GM21717 (cell line): ENCODE measurements at regions not wholly inside any gene's neighbourhood (a gene's known extent, or its start where the extent isn't known, plus 50 kb on each side); places are given as distances from the start of the nearest gene placed in this dataset.

Experiments used
- ATAC-seq: cut with Tn5 transposase; IDR thresholded peaks from one replicate; pipeline ENCODE4 v1.9.1; 2021; ENCODE audit warnings: mild to moderate bottlenecking, moderate library complexity; ENCODE audit not compliant: unreplicated experiment

DNA sequence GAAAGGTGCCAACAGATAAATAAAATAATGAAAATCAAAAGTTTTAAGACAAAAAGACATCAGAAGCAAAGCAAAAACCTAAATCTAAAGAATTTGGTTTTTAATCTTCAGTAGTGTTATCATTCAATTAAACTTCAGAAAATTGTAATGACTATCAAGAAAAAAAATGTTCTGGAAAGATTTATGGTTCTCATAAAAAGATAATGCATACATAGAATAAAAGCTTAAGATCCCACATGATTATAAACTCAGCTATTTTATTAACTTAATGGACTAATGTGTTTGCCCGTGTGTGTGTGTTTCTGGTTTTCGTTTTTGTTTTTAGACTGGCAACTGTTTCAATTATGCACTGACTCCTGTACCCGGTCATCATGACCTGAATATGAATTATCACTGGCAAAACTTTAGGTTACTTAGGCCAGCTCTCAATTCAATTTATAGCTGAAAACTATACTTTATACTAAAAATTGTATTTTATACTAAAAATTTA, 217.5 kb upstream of the DKK2 start:
- ATAC-seq: no peak

- ATAC-seq: no peak
Observed at GRCh38 chr4:107253090-107253489, 217.0 kb upstream of the DKK2 start.

GRCh38 chr4:107252571-107252970, 216.5 kb upstream of the DKK2 start:
- no peak for ATAC-seq

DNA sequence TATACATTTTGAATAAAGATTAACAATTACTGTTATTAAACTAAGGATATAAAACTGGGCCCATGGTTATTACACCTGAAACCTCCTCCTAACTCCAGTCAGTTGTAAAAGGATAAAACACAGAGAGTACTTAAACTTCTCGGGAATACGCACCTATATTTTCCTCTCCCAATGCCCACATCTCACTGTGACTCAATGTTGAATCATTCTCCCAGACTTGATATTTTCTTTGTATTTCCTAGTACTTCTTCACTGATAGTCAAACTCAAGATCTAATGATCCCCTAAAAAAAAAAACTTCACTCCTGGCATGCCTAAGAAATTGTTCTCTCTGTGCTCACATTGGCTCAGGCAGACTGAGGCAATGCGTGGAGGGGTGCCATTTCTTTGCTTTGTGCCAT, 212.5 kb upstream of the DKK2 start:
- no peak for ATAC-seq

- no peak for ATAC-seq
Observed at GRCh38 chr4:107247738-107248137, 211.6 kb upstream of the DKK2 start.

DNA sequence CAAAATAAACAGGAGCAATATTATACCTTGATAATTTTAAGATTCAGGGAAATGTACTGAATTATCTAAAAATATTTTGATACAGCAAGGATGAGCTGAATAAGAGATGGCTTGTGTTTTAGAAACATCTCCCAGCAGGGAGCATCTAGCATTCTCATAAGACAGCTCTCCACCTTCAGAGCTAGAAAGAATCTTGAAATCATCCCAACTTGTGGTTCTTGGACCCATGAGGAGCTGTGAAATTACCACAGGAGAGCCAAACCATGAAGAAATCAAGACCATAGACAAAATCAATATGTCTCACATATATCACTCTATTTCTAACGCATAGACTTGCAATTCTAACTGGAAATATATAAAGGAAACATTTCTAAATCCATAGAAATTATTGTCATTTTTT, 210.6 kb upstream of the DKK2 start:
- ATAC-seq: no peak

- ATAC-seq: no peak
Observed at GRCh38 chr4:107243141-107243781, 207.1 kb upstream of the DKK2 start.

- ATAC-seq: no peak
Observed at GRCh38 chr4:107220976-107221375, 184.9 kb upstream of the DKK2 start.

DNA sequence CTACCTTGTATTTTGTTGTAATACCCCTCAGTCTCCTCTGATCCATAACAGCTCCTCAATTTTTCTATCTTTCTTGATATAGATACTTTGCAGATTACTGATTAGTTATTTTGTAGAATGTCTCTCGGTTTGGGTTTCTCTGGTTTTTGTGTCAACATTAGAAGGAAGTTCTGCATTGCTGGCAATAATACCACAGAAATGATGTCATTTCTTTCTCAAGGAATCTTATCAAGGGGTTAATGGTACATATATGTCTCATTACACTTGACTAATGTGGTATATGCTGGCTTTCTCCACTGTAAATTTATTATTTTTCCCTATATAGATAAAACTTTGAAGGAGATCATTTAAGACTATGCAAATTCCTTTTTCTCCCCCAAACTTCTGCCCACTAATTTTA, 183.6 kb upstream of the DKK2 start:
- ATAC-seq: no peak

- ATAC-seq: no peak
Observed at GRCh38 chr4:107216379-107216778, 180.3 kb upstream of the DKK2 start.

DNA sequence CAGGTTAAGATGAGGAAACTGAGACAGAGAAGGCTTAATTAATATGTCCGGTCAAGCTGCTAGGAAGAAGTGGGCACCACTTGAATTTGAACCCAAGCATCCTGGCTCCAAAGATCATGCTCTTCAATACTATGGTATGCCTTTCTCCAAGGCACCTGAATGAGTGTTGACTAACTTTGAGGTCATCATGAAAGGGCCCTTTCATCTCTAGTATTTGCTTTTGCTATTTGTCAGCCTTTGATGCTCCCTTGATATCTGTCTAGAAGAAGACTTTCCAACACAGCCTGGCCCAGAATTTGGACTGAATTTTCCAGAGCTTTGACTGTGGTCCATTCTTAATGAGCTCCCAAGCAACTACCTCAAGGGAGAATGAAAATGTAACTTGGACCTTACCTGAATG, 179.1 kb upstream of the DKK2 start:
- ATAC-seq: no peak

GRCh38 chr4:107213880-107214279, 177.8 kb upstream of the DKK2 start:
- ATAC-seq: no peak

DNA sequence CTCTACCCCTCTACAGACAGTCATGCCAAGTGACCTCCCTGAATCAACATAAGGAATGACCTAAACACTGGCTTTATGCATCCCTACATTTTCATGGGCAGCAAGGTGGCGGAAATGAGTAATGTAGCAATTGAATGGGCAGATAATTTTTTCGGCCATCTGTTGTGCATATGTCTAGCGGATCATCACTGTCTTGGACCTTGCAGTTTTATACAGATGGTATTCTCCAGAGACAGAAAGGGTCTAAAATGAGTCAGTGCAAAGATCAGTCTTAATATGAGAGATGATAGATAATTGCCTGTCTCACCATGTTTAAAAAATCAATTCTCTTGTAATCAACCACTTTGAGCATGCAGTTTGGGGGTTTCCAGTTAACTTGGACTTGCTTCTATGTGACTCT, 177.3 kb upstream of the DKK2 start:
- no peak for ATAC-seq

DNA sequence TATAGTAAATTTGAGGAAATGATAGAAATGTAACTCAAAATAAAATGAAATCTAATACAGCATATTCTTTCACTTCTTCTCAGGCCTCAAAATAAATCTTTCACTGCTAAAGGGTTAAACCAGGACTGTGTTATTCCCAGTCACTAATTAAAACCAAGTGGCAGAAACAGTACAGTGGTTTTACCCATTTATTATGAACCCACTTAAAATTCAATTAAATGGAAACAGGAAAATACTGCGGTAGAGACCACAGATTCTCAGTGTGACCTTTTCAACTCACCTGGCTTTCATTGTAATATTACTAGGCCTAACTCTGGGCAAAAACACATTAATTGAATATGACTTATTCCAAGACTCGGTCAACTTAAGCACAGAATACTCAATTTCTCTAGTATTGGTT, 176.5 kb upstream of the DKK2 start:
- no peak for ATAC-seq

GRCh38 chr4:107210450-107211239, 174.5 kb upstream of the DKK2 start:
- no peak for ATAC-seq

DNA sequence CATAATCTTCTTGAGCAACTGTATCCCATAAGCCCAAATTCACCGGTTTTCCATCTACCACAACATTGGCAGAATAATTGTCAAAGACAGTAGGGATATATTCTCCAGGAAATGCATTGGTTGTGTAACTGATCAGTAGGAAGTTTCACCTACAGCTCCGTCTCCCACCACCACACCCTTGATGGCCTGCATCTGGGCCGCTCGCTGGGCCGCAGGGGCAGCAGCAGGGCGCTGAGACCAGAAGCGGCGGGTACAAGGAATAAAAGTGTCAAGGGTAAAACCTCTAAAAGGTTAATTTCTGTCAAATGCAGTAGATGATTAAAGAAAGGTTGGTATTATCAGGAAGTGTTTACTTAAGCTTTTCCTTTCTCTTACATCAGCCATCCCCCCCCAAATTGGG, 167.6 kb upstream of the DKK2 start:
- ATAC-seq: no peak

DNA sequence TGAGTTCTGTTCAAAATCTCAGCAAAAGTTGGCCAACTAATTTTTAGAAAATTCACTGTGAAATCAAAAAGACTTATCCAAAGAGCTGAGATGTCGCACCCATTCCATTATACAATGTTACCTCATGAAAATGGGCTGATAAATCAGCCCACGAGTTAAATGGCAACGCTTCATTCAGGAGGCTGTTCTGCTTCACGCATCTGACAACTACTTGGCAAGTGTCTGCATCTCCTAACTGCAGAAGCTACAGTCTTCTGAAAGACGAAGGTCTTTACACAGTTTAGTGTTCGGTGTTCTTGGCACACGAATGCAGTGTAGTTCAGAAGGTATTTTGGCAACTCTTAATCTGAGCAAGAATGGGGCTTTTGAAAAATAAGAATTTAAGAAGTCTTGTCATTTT, 166.6 kb upstream of the DKK2 start:
- no peak for ATAC-seq

GRCh38 chr4:107197121-107197520, 161.0 kb upstream of the DKK2 start:
- no peak for ATAC-seq

DNA sequence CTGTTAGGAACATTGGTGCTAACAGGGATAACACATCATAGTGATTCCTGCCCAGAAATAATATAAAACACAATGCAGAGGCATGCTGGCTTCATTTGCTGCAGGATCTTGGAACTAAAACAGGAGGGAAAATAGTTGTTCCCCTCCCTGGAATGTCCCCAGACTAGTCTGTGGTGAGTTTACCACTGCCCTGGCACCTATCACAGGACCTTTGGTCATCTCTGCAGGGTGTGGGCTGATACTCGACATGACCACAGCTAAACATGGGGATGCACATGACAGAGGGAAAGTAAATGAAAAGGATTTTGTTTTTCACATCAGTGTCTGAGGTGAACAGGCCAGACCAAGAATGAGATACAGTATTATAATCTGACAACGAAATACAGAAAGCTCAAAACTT, 160.2 kb upstream of the DKK2 start:
- ATAC-seq: no peak

GRCh38 chr4:107194005-107194404, 157.9 kb upstream of the DKK2 start:
- no peak for ATAC-seq

- ATAC-seq: no peak
Observed at GRCh38 chr4:107192601-107193000, 156.5 kb upstream of the DKK2 start.

GRCh38 chr4:107187091-107187490, 151.0 kb upstream of the DKK2 start:
- no peak for ATAC-seq
